ENCODE measurements at regions not wholly inside any gene's neighbourhood (a gene's known extent, or its start where the extent isn't known, plus 50 kb on each side); places are given as distances from the start of the nearest gene placed in this dataset.
"Not testable (repeated sequence)": the region's sequence is repeated elsewhere in the genome, so short reads cannot be mapped to it uniquely, and the experiment has no call there.

DNA sequence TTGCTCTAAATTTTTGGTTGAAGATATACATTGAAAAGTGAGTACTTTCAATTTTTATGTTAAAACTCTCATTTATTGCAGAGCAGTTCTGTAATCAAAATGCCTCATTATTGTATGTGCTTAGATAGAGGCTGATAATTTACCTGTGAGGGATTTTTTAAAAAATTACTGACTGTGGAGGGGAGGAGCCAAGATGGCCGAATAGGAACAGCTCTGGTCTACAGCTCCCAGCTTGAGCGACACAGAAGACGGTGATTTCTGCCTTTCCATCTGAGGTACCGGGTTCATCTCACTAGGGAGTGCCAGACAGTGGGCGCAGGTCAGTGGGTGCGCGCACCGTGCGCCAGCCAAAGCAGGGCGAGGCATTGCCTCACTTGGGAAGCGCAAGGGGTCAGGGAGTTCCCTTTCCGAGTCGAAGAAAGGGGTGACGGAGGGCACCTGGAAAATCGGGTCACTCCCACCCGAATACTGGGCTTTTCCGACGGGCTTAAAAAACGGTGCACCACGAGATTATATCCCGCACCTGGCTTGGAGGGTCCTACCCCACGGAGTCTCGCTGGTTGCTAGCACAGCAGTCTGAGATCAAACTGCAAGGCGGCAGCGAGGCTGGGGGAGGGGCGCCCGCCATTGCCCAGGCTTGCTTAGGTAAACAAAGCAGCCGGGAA lies 89.4 kb downstream of the DDX11 start:
- H3K4me1 ChIP-seq: not testable (repeated sequence)

DNA sequence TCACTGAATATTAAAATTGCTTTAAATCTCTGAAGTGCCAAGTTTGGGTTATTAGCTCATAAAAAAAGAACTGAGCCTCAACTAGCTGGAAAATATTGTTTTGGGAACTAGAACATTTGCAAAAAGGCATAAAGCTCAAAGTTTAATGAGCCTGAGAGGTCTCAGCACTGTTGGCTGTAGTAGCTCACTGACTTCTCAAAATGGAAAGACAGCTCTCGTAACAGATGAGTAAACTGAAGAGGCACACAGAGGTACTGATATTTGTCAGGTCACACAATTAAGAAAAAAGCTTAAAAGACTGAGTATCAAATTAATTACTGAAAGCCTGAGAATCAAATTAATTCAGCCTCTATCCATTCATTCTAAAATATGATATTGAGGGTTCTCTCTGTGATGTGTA lies 100.6 kb downstream of the DDX11 start:
- intact Hi-C loops (cut with DNase I; ENCODE audit: low total_unique reads); H3K27me3 ChIP-seq; H3K4me1 ChIP-seq; H3K4me3 ChIP-seq; H3K27ac ChIP-seq; H3K36me3 ChIP-seq; H3K9me3 ChIP-seq; DNase-seq: not testable (repeated sequence)
- WGBS, 5 donors: 59 to 79% (median 75%) methylated on average over 1 of the region's 1 CpG

More for the DNA sequence above, 89.4 kb downstream of the DDX11 start:
- H3K27me3 ChIP-seq; H3K9me3 ChIP-seq; H3K36me3 ChIP-seq; DNase-seq; H3K4me3 ChIP-seq; intact Hi-C loops (cut with DNase I; ENCODE audit: low total_unique reads); H3K27ac ChIP-seq: not testable (repeated sequence)
- 75 to 87% (median 79%) methylated on average over 20 to 27 of the region's 28 CpGs for WGBS, 5 donors

DNA sequence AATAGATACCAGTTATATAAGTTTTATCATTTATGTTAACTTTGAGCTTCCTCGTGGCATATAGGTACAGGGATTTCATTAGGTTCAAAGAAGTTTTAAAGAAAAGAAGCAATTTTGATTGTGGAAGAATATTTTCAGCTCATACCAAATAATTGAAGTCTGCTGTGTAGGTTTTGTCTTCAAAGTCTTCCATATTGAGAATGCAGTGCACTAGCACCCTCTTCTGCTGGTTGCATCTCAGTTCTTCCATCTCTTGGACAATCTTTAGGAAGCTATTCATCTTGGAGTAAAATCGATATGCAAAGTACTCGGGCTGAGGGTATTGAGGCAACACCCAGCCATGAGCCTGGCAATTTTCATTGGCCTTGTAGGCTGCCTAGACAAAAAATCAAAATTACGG lies 103.9 kb downstream of the DDX11 start:
- H3K4me1 ChIP-seq; H3K27me3 ChIP-seq; H3K36me3 ChIP-seq; intact Hi-C loops (cut with DNase I; ENCODE audit: low total_unique reads); H3K27ac ChIP-seq; H3K4me3 ChIP-seq; DNase-seq; H3K9me3 ChIP-seq: not testable (repeated sequence)
- whole genome bisulfite sequencing, 5 donors: 38 to 73% (median 60%) methylated on average over 2 to 4 of the region's 4 CpGs

DNA sequence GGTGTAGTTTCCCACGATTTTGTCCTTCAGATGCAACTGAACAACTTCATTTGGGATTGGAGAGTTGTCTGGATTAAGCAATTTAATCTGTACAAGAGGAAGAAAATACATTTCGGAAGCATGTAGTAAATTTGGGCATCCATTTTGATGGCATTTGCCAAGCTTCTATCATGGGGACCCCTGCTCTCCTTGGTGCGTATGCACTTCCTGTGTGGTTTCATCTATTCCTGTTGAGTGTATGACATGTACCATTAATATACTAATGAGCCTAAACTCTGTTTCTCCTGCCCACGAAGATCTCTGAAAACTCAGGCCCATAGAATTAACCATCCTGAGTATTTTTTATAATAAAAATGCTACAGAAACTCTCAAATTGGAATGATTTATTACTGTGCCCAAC lies 105.2 kb downstream of the DDX11 start:
- H3K27ac ChIP-seq; H3K27me3 ChIP-seq; H3K4me1 ChIP-seq; H3K9me3 ChIP-seq; DNase-seq; intact Hi-C loops (cut with DNase I; ENCODE audit: low total_unique reads); H3K36me3 ChIP-seq; H3K4me3 ChIP-seq: not testable (repeated sequence)
- WGBS, 5 donors: 74 to 77% (median 76%) methylated on average over 4 of the region's 4 CpGs

DNA sequence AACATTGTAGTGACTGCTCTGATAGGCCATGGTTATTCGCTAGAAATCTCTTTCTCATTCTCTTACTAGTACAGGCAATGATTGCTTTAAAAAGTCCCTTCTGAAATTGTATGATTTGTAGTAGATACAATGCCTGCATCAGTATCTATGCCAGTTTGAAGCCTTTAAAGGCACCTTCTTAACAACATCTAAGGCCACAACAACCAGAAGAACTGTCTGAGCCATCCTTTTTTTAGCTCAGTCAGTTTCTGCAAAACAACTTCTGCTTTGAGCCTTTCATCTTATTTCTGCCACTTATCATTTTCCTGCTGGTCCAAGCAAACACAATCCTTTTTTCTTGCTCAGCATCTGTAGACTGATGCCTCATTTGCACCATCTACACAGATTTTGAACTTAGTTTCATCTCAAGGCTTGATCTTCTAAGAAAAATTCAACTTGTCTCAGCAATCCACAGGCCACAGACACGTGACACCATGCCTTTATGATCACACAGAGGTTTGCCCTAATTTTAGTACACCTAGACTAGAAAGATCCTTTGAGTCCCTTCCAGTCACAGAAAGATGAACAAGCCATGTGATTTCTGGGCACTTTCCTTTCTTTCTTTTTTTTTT lies 106.1 kb downstream of the DDX11 start:
- H3K9me3 ChIP-seq; intact Hi-C loops (cut with DNase I; ENCODE audit: low total_unique reads); H3K27me3 ChIP-seq; H3K36me3 ChIP-seq; DNase-seq; H3K4me1 ChIP-seq; H3K27ac ChIP-seq; H3K4me3 ChIP-seq: not testable (repeated sequence)
- 75 to 89% (median 77%) methylated on average over 1 to 2 of the region's 2 CpGs for WGBS, 5 donors

DNA sequence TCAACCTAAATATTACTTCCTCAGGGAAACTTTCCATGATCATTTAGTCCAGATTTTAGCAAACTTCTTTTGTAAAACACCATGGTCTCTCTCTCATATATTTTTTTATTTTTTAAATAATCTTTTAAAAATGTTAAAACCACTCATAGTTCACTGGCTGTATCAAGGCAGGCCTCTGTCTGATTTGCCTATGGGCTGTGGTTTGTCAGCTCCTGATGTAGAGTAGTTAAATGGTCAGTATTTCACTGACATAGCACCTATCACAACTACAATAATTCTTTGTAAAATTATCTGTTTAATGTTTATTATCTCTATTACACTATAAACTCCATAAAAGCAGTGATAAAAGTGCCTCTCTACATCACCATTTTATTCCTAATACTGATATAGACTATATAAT lies 108.9 kb downstream of the DDX11 start:
- H3K4me3 ChIP-seq; DNase-seq; intact Hi-C loops (cut with DNase I; ENCODE audit: low total_unique reads); H3K27ac ChIP-seq; H3K4me1 ChIP-seq; H3K9me3 ChIP-seq; H3K27me3 ChIP-seq; H3K36me3 ChIP-seq: not testable (repeated sequence)

DNA sequence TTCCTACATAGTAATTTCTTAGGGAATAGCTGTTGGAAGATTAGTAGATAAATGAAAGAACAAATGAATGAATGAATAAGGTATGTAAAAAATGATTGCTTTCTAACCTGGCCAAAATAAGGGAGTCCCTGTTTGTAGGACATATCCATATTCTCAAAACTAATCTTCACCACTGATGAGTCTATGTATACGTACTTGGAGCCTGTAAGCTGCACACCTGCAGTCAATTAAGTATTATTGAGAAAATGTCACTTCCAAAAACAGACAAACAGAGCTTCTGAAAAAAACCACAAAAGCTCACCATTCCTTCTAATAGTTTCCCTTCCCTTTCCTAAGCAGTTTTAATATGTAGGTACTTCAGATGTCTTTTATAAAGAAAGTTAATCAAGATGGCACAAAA lies 109.4 kb downstream of the DDX11 start:
- DNase-seq; H3K27ac ChIP-seq; H3K27me3 ChIP-seq; H3K36me3 ChIP-seq; H3K9me3 ChIP-seq; H3K4me3 ChIP-seq; intact Hi-C loops (cut with DNase I; ENCODE audit: low total_unique reads); H3K4me1 ChIP-seq: not testable (repeated sequence)
- 62 to 100% (median 77%) methylated on average over 1 of the region's 1 CpG for WGBS, 5 donors

DNA sequence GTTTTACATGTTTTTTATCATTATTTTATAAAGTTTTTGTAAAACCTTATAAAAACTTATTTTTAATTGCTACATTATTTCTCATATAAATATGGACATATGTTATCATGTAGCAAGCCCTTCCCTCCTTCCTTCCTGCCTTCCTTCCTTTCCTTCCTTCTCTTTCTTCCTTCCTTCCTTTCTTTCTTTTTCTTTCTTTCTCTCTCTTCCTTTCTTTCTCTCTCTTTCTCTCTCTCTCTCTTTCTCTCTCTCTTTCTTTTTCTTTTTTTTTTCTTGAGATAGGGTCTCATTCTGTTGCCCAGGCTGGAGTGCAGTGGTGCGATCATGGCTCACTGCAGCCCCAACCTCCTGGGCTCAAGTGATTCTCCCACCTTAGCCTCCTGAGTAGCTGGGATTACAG lies 110.2 kb downstream of the DDX11 start:
- H3K27ac ChIP-seq; H3K36me3 ChIP-seq; H3K27me3 ChIP-seq; intact Hi-C loops (cut with DNase I; ENCODE audit: low total_unique reads); H3K4me1 ChIP-seq; H3K4me3 ChIP-seq; DNase-seq; H3K9me3 ChIP-seq: not testable (repeated sequence)
- 84 to 100% (median 100%) methylated on average over 1 of the region's 1 CpG for WGBS, 5 donors

DNA sequence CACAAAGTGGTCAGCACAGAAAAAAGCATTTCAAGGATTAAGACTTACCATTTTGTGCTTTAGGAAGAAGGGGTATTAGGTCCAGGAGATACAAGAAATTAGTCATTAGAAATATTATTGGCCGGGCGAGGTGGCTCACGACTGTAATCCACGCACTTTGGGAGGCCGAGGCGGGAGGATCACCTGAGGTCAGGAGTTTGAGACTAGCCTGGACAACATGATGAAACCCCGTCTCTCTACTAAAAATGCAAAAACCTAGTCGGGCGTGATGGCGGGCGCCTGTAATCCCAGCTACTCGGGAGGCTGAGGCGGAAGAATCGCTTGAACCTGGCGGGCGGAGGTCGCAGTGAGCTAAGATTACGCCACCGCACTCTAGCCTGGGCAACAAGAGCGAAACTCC lies 111.0 kb downstream of the DDX11 start:
- H3K27ac ChIP-seq; H3K4me3 ChIP-seq; DNase-seq; H3K9me3 ChIP-seq; intact Hi-C loops (cut with DNase I; ENCODE audit: low total_unique reads); H3K4me1 ChIP-seq; H3K27me3 ChIP-seq; H3K36me3 ChIP-seq: not testable (repeated sequence)
- 89 to 94% (median 92%) methylated on average over 14 to 20 of the region's 20 CpGs for WGBS, 5 donors

DNA sequence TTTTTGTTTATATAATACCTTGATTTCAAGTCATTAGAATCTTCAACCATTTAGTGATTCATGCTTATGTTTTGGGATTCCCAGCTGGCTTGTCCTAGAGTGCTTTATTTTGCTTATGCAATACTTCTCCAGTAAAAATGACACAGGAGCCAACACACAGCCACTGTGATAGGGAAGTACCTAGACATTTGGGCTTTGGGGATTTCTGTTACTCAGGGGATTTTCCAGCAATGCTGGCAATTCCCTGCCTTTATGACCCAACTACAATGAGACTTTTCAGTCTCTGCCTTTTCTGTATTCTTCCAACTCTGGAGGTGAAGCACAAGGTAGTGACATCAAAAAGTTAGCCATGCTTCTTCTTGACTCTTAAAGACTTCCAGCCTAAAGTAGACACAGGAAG lies 119.0 kb downstream of the DDX11 start:
- H3K27me3 ChIP-seq; intact Hi-C loops (cut with DNase I; ENCODE audit: low total_unique reads); H3K27ac ChIP-seq; H3K4me3 ChIP-seq; H3K36me3 ChIP-seq; DNase-seq; H3K4me1 ChIP-seq; H3K9me3 ChIP-seq: not testable (repeated sequence)

DNA sequence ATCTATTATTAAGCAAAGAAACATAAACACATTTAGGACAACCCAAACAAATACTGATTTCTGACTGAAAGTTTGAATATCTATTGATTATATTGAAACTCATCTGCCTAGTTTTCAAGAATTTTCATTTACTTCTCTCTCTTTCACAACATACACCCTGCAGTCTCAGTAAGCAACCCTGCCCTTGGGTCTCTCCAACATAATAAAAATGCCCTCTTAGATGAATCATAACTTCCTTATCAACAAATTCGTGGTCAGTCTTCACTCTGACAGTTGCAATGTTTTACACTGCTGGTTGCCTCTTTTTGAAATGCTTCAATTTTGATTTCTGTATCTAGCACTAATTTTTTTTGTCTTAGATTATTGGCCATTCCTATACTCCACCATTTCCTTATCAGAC lies 122.0 kb downstream of the DDX11 start:
- H3K36me3 ChIP-seq; H3K4me3 ChIP-seq; H3K9me3 ChIP-seq; intact Hi-C loops (cut with DNase I; ENCODE audit: low total_unique reads); H3K4me1 ChIP-seq; H3K27me3 ChIP-seq; H3K27ac ChIP-seq; DNase-seq: not testable (repeated sequence)
- 4 to 33% (median 12%) methylated on average over 1 of the region's 1 CpG for WGBS, 5 donors

DNA sequence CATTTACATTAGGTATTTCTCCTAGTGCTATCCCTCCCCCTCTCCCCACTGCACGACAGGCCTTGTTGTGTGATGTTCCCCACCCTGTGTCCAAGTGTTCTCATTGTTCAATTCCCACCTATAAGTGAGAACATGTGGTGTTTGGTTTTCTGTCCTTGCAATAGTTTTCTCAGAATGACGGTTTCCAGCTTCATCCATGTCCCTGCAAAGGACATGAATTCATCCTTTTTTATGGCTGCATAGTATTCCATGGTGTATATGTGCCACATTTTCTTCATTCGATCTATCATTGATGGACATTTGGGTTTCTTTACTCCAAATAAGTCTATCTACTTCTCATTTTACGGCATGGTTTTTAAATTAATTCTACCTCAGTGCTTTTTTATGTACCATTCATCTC lies 125.8 kb downstream of the DDX11 start:
- H3K9me3 ChIP-seq; intact Hi-C loops (cut with DNase I; ENCODE audit: low total_unique reads); H3K27me3 ChIP-seq; H3K27ac ChIP-seq; H3K4me1 ChIP-seq; DNase-seq; H3K4me3 ChIP-seq; H3K36me3 ChIP-seq: not testable (repeated sequence)
- WGBS, 5 donors: 64 to 76% (median 69%) methylated on average over 4 of the region's 4 CpGs

Data from stomach (tissue), 8 donors.